Body of pancreas (tissue), 4 donors: ENCODE measurements at regions not wholly inside any gene's neighbourhood (a gene's known extent, or its start where the extent isn't known, plus 50 kb on each side); places are given as distances from the start of the nearest gene placed in this dataset. TPM values are rescaled to one million over a fixed set of nuclear protein-coding genes. Genes with fewer than 3 reads are reported as not detected.

Experiments used
- ATAC-seq: fragments of 150-250 bp; one replicate; pipeline ENCODE4 v1.9.1; 2016
- DNase-seq, 4 donors: peaks; one replicate each; pipeline ENCODE4 v3.0.0-alpha.2; 2019
- H3K27ac ChIP-seq, 4 donors: fragments of 200-600 bp; sonication (generic); 1 replicate in 3 of 4; 2 replicates in 1 of 4; pipeline versions ENCODE4 v1.5.1 to v1.6.1; 2016 to 2019; ENCODE audit warnings: mild to moderate bottlenecking in 1 of 4, mixed read lengths in 1 of 4, moderate library complexity in 1 of 4
- H3K27me3 ChIP-seq, 2 donors: fragments of 200-600 bp; sonication (generic); one replicate each; pipeline ENCODE4 v1.6.0; 2016; ENCODE audit warnings: mild to moderate bottlenecking in 1 of 2
- H3K36me3 ChIP-seq, 2 donors: fragments of 200-600 bp; sonication (generic); replicated peaks in 1 of 2; 2 replicates each; pipeline ENCODE4 v1.5.1; 2016; ENCODE audit warnings: low read depth in 2 of 2; ENCODE audit not compliant: insufficient read depth in 1 of 2
- H3K4me1 ChIP-seq: fragments of 200-600 bp; sonication (generic); one replicate; pipeline ENCODE4 v1.6.0; 2016
- H3K4me3 ChIP-seq, 2 donors: fragments of 200-600 bp; sonication (generic); 1 replicate in 1 of 2; 2 replicates in 1 of 2; pipeline ENCODE4 v1.5.1; 2016 to 2019
- H3K9me3 ChIP-seq, 3 donors: fragments of 200-600 bp; sonication (generic); 1 replicate in 2 of 3; 2 replicates in 1 of 3; pipeline ENCODE4 v1.5.1; 2016
- CTCF ChIP-seq, 7 experiments: fragments of 450-650 bp in 4 of 7; fragments of 200-600 bp in 3 of 7; sonication (generic) in 3 of 7; IDR thresholded peaks; one replicate each; pipeline ENCODE4 v1.5.1; 2016 to 2019; ENCODE audit warnings: antibody characterized with exemption in 7 of 7
- POLR2A ChIP-seq, 3 donors: fragments of 450-650 bp; IDR thresholded peaks; one replicate each; pipeline ENCODE4 v1.6.1; 2016; ENCODE audit warnings: antibody characterized with exemption in 3 of 3, mild to moderate bottlenecking in 2 of 3
- WGBS, 2 donors: methylation state at CpG; one replicate each; pipeline ENCODE4 v1.1.5; 2017; 5-methylcytosine and 5-hydroxymethylcytosine counted together
- intact Hi-C: fragments of 100-400 bp; cut with DNase I; formaldehyde crosslinking; loops from one replicate; pipeline ENCODE4 v1.15.1; 2023
- small RNA-seq: library from RNA; depleted of rRNA; stranded (forward); fragments of <200 nt; gene quantifications from one replicate; pipeline ENCODE3, GENCODE V24; 2016

GRCh38 chr10:32110790-32111189 is 54.6 kb upstream of the KIF5B start:
- Histone ChIP-seq H3K4me1 (peaks cover 8% of the 10 kb centered on the region), H3K4me3 (no peak overlapping the region), H3K27me3 (no peaks in the 10 kb centered on the region), H3K27ac (no peak overlapping the region), H3K36me3 (no peaks in the 10 kb centered on the region), H3K9me3 (no peaks in the 10 kb centered on the region)
- intact Hi-C loops, result no loop called here
- ATAC-seq (no peak), DNase-seq (no peak)
- 89 to 91% methylated on average over 7 of the region's 7 CpGs for WGBS, 2 donors
- TF ChIP-seq POLR2A (IDR thresholded peaks at IDR 0.05), result no peak
- TF ChIP-seq CTCF (IDR thresholded peaks at IDR 0.05), result no peak

- H3K4me3 ChIP-seq, result no peak overlapping the region
- H3K27me3 ChIP-seq, result no peaks in the 10 kb centered on the region
- ATAC-seq (no peak), DNase-seq (no peak)
- intact Hi-C loops, result no loop called here
- H3K9me3 ChIP-seq, result no peaks in the 10 kb centered on the region
- no peak for TF ChIP-seq CTCF (IDR thresholded peaks at IDR 0.05)
- TF ChIP-seq POLR2A (IDR thresholded peaks at IDR 0.05), result no peak
- WGBS, 2 donors, result 86 to 93% methylated on average over 13 to 24 of the region's 24 CpGs
- no peak overlapping the region for H3K27ac ChIP-seq
- no peaks in the 10 kb centered on the region for H3K36me3 ChIP-seq
- H3K4me1 ChIP-seq, result peaks cover 17% of the 10 kb centered on the region
Observed at GRCh38 chr10:32109603-32110002, 53.4 kb upstream of the KIF5B start.

Small RNA genes lying in the stretch of these regions (small RNA-seq; reads per million reads assigned to genes)
- not detected for gene AL161932.1
- gene RNU7-22P, result not detected
